ENCODE measurements at regions not wholly inside any gene's neighbourhood (a gene's known extent, or its start where the extent isn't known, plus 50 kb on each side); places are given as distances from the start of the nearest gene placed in this dataset.

DNA sequence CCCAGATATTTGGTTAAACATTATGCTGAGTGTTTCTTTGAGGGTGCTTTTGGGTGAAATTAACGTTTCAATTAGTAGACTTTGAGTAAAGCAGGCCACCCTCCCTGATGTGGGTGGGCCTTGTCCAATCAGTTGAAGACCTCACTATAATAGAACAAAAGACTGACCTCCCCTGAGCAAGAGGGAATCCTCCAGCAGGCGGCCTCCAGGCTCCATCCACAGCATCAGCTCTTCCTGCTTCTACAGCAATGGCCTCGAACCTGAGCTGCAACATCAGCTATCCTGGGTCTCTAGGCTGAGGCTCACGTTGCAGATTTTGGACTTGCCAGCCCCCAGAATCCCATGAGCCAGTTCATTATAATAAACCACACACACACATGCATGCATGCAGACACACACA is 104.2 kb downstream of the PFKFB3 start:
- TF ChIP-seq, protein P1, sequence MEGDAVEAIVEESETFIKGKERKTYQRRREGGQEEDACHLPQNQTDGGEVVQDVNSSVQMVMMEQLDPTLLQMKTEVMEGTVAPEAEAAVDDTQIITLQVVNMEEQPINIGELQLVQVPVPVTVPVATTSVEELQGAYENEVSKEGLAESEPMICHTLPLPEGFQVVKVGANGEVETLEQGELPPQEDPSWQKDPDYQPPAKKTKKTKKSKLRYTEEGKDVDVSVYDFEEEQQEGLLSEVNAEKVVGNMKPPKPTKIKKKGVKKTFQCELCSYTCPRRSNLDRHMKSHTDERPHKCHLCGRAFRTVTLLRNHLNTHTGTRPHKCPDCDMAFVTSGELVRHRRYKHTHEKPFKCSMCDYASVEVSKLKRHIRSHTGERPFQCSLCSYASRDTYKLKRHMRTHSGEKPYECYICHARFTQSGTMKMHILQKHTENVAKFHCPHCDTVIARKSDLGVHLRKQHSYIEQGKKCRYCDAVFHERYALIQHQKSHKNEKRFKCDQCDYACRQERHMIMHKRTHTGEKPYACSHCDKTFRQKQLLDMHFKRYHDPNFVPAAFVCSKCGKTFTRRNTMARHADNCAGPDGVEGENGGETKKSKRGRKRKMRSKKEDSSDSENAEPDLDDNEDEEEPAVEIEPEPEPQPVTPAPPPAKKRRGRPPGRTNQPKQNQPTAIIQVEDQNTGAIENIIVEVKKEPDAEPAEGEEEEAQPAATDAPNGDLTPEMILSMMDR (conservative IDR thresholded peaks at IDR 0.05): no peak
- no peak for TF ChIP-seq EZH2 (IDR thresholded peaks at IDR 0.05; ENCODE audit: low read depth)

All from PC-9 (cell line).